Mesenchymal stem cell (in vitro differentiated cells and primary cell): ENCODE measurements at regions not wholly inside any gene's neighbourhood (a gene's known extent, or its start where the extent isn't known, plus 50 kb on each side); places are given as distances from the start of the nearest gene placed in this dataset.

Source experiments
- DNase-seq: peaks from one replicate; pipeline ENCODE4 v3.0.0-alpha.2; 2013
- H2AFZ ChIP-seq: one replicate; pipeline ENCODE4 v1.6.1; 2013; ENCODE audit warnings: low read depth, mild to moderate bottlenecking, control low read depth, inconsistent platforms, low read length, moderate library complexity
- H2AK5ac ChIP-seq: 2 replicates; pipeline ENCODE4 v1.6.1; 2013; ENCODE audit warnings: low read length, moderate library complexity, mild to moderate bottlenecking, inconsistent platforms; ENCODE audit not compliant: severe bottlenecking
- H2BK120ac ChIP-seq: one replicate; pipeline ENCODE4 v1.6.1; 2013; ENCODE audit warnings: low read depth, mild to moderate bottlenecking, inconsistent platforms, low read length, moderate library complexity
- H2BK12ac ChIP-seq, 2 experiments: one replicate each; pipeline ENCODE4 v1.6.1; 2013; ENCODE audit warnings: inconsistent platforms in 2 of 2, low read length in 2 of 2, mild to moderate bottlenecking in 2 of 2, moderate library complexity in 2 of 2, control low read depth in 1 of 2
- H2BK15ac ChIP-seq: one replicate; pipeline ENCODE4 v1.6.1; 2013; ENCODE audit warnings: mild to moderate bottlenecking, low read depth, inconsistent platforms; ENCODE audit not compliant: poor library complexity, severe bottlenecking
- H2BK5ac ChIP-seq: 2 replicates; pipeline ENCODE4 v1.6.1; 2013; ENCODE audit warnings: low read depth, mild to moderate bottlenecking, low read length, control low read depth, inconsistent platforms; ENCODE audit not compliant: poor library complexity, severe bottlenecking
- H3K14ac ChIP-seq, 2 experiments: one replicate each; pipeline ENCODE4 v1.6.1; 2013; ENCODE audit warnings: inconsistent platforms in 2 of 2, low read length in 2 of 2, control low read depth in 1 of 2, mild to moderate bottlenecking in 1 of 2, moderate library complexity in 1 of 2
- H3K18ac ChIP-seq, 2 experiments: one replicate each; pipeline ENCODE4 v1.6.1; 2013; ENCODE audit warnings: inconsistent platforms in 2 of 2, low read length in 2 of 2, control low read depth in 1 of 2, low read depth in 1 of 2, mild to moderate bottlenecking in 1 of 2
- H3K23ac ChIP-seq, 2 experiments: one replicate each; pipeline ENCODE4 v1.6.1; 2013; ENCODE audit warnings: inconsistent platforms in 2 of 2, low read length in 2 of 2, mild to moderate bottlenecking in 2 of 2, moderate library complexity in 2 of 2, control low read depth in 1 of 2
- H3K27ac ChIP-seq: 2 replicates; pipeline ENCODE4 v1.5.1; 2013; ENCODE audit warnings: mild to moderate bottlenecking, moderate library complexity, low read length, control low read depth, inconsistent platforms; ENCODE audit not compliant: poor library complexity, severe bottlenecking
- H3K27me3 ChIP-seq, 2 experiments: 2 replicates each; pipeline versions ENCODE4 v1.6.1 to v1.7.0; 2013; ENCODE audit warnings: low read length in 2 of 2, mild to moderate bottlenecking in 2 of 2, moderate library complexity in 2 of 2, control low read depth in 1 of 2, inconsistent platforms in 1 of 2; ENCODE audit not compliant: control insufficient read depth in 1 of 2, insufficient read depth in 1 of 2
- H3K36me3 ChIP-seq, 2 experiments: 2 replicates each; pipeline versions ENCODE4 v1.6.1 to v1.7.0; 2013; ENCODE audit warnings: low read length in 2 of 2, control low read depth in 1 of 2, inconsistent platforms in 1 of 2, low read depth in 1 of 2, mild to moderate bottlenecking in 1 of 2; ENCODE audit not compliant: insufficient read depth in 2 of 2, control insufficient read depth in 1 of 2
- H3K4ac ChIP-seq, 2 experiments: one replicate each; pipeline ENCODE4 v1.6.1; 2013; ENCODE audit warnings: inconsistent platforms in 2 of 2, low read length in 2 of 2, mild to moderate bottlenecking in 2 of 2, moderate library complexity in 2 of 2, control low read depth in 1 of 2, low read depth in 1 of 2
- H3K4me1 ChIP-seq: 2 replicates; pipeline ENCODE4 v1.6.1; 2013; ENCODE audit warnings: low read depth, low read length, control low read depth; ENCODE audit not compliant: control insufficient read depth, insufficient read depth
- H3K4me2 ChIP-seq: 2 replicates; pipeline ENCODE4 v1.6.1; 2013; ENCODE audit warnings: low read length, mild to moderate bottlenecking, inconsistent platforms; ENCODE audit not compliant: poor library complexity, severe bottlenecking
- H3K4me3 ChIP-seq, 2 experiments: 2 replicates each; pipeline versions ENCODE4 v1.5.1 to v1.7.0; 2013; ENCODE audit warnings: low read length in 2 of 2, mild to moderate bottlenecking in 2 of 2, control low read depth in 1 of 2, low read depth in 1 of 2; ENCODE audit not compliant: insufficient read depth in 1 of 2
- H3K79me1 ChIP-seq: replicated peaks from 2 replicates; pipeline ENCODE4 v1.6.1; 2013; ENCODE audit warnings: mild to moderate bottlenecking, control low read depth, low read length, inconsistent platforms; ENCODE audit not compliant: poor library complexity, severe bottlenecking
- H3K9ac ChIP-seq: 2 replicates; pipeline ENCODE4 v1.7.0; 2013; ENCODE audit warnings: mild to moderate bottlenecking, low read length, moderate library complexity
- H3K9me3 ChIP-seq: 2 replicates; pipeline ENCODE4 v1.7.0; 2013; ENCODE audit warnings: mild to moderate bottlenecking, low read length; ENCODE audit not compliant: control insufficient read depth
- H4K8ac ChIP-seq: one replicate; pipeline ENCODE4 v1.6.1; 2013; ENCODE audit warnings: inconsistent platforms, mild to moderate bottlenecking, low read length, moderate library complexity
- H4K91ac ChIP-seq: one replicate; pipeline ENCODE4 v1.6.1; 2013; ENCODE audit warnings: mild to moderate bottlenecking, low read length, inconsistent platforms
- WGBS: methylation state at CpG from one replicate; pipeline ENCODE4 v1.1.7; 2013; ENCODE audit warnings: mixed read lengths; 5-methylcytosine and 5-hydroxymethylcytosine counted together

DNA sequence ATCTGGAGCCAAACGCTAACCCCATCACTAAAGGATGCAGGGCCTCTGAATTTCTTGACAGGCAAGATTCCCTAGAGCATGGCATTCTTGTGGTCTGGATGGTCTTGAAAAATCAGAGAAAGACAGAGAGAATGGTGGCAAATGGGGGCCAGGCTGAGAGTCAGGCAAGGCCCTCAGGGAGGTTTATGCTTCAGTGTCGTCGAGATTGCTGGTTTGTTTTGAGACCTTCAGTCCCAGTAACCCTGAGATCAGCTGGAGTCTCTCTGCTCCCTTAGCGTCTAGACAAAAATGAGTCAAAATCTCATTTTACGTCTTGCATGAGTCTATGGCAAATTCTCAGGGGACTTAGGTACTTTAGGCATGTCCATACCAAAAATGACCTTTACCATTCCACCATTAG, 539.3 kb downstream of the SOX6 start:
- no peak overlapping the region for H4K8ac ChIP-seq
- H3K14ac ChIP-seq, result no peak overlapping the region
- no peak overlapping the region for H3K27ac ChIP-seq
- no peak overlapping the region for H2AFZ ChIP-seq
- H3K79me1 ChIP-seq, result no peaks in the 10 kb centered on the region
- H3K4ac ChIP-seq, result no peak overlapping the region
- no peaks in the 10 kb centered on the region for H3K4me1 ChIP-seq
- no peak overlapping the region for H2AK5ac ChIP-seq
- peaks cover 0 to 8% of the 10 kb centered on the region in 2 experiments for H3K27me3 ChIP-seq
- WGBS, result 98% methylated on average over 5 of the region's 5 CpGs
- H2BK15ac ChIP-seq, result peak overlapping the region; percentile 26
- no peak overlapping the region for H3K18ac ChIP-seq
- no peak overlapping the region for H3K4me2 ChIP-seq
- no peak overlapping the region for H3K4me3 ChIP-seq
- peaks cover 4% of the 10 kb centered on the region for H3K9me3 ChIP-seq
- no peak overlapping the region for H4K91ac ChIP-seq
- H3K9ac ChIP-seq, result peak overlapping the region; percentile 84
- peak overlapping the region in 1 of 2 experiments; percentile 54 for H2BK12ac ChIP-seq
- no peak for DNase-seq
- no peak overlapping the region for H2BK5ac ChIP-seq
- no peak overlapping the region for H2BK120ac ChIP-seq
- no peak overlapping the region for H3K23ac ChIP-seq
- no peaks in the 10 kb centered on the region for H3K36me3 ChIP-seq

DNA sequence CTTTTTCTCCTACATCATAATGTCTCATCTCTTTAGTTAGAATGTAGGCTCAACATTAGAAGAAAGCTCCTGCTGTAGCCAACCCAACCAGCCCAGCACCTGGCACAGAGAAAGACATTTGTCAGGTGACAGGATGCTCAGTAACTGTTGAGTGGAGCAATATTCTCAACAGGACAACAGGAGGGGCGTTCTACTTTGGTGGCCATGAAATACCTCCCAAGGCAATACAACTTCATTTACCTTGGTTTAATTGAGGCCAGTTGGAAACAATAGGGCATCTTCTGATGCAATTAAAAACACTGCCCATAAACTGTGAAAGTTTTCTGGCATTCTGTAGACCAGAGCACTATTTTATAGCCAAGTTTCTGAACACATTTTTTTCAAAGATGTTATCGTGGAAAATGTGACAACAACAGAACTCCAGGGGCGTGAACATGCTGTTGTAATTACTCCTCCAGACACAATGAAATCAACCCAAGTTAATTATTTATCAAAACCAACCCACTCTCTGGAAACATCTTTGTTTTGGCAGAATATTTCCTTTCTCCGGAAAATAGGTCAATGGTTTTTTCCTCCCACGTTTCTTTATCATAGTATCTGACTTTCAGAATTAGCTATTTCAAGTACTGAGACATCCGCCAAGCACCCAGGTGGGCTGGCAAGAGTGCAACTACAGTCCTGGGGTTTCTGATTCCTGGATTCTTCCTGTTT, 538.1 kb downstream of the SOX6 start:
- H2AK5ac ChIP-seq, result no peak overlapping the region
- no peak overlapping the region for H2BK15ac ChIP-seq
- no peak overlapping the region for H3K14ac ChIP-seq
- 94% methylated on average over 6 of the region's 6 CpGs for WGBS
- H3K27ac ChIP-seq, result no peak overlapping the region
- H3K9me3 ChIP-seq, result peaks cover 4% of the 10 kb centered on the region
- no peak overlapping the region for H2BK5ac ChIP-seq
- H2BK120ac ChIP-seq, result no peak overlapping the region
- H3K4me3 ChIP-seq, result no peak overlapping the region
- H2BK12ac ChIP-seq, result no peak overlapping the region
- no peak overlapping the region for H4K8ac ChIP-seq
- no peaks in the 10 kb centered on the region for H3K79me1 ChIP-seq
- H3K27me3 ChIP-seq, result peaks cover 0 to 8% of the 10 kb centered on the region in 2 experiments
- H3K4me2 ChIP-seq, result no peak overlapping the region
- H3K9ac ChIP-seq, result no peak overlapping the region
- no peak overlapping the region for H3K23ac ChIP-seq
- no peak overlapping the region for H3K4ac ChIP-seq
- H3K36me3 ChIP-seq, result no peaks in the 10 kb centered on the region
- H3K4me1 ChIP-seq, result no peaks in the 10 kb centered on the region
- H2AFZ ChIP-seq, result no peak overlapping the region
- H3K18ac ChIP-seq, result no peak overlapping the region
- DNase-seq, result no peak
- H4K91ac ChIP-seq, result no peak overlapping the region

DNA sequence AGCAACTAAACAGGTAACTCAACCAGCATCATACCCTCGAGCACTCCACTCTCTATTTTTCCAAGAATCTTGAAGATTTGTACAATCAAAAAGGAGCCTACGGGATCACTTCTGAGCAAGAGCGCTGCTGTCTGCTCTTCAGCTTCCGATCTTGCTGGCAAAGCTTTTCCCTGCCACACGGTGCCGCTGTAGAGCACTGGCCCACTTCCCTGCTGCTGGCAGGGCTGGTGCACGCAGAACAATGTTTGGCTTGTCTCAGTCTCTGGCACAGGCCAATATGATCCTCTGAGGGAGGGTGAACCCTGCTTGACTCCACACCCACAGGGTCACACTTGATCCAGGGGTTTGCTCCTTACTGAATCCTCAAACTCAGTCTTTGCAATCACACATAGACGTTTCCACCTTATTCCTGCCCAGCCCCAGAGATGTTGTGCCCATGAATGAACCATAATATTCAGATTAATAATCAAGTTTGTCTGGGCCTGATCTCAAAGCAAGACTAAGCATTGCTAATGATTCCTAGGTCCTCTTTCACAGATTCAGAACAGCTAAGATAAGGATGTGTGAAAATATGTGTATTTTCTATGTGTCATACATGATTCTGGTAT, 536.6 kb downstream of the SOX6 start:
- WGBS, result 23% methylated on average over 8 of the region's 8 CpGs
- Histone ChIP-seq H3K4me3 (no peak overlapping the region), H2BK120ac (no peak overlapping the region), H4K91ac (no peak overlapping the region), H2BK15ac (no peak overlapping the region), H3K79me1 (no peaks in the 10 kb centered on the region), H2AFZ (no peak overlapping the region), H4K8ac (peak overlapping the region; percentile 35), H2BK5ac (no peak overlapping the region), H3K18ac (peak overlapping the region in 1 of 2 experiments; percentile 41), H3K36me3 (no peaks in the 10 kb centered on the region), H3K27ac (no peak overlapping the region), H3K23ac (no peak overlapping the region), H3K4me2 (no peak overlapping the region), H2AK5ac (no peak overlapping the region), H3K4ac (no peak overlapping the region), H3K14ac (no peak overlapping the region), H3K9me3 (peaks cover 4% of the 10 kb centered on the region), H3K9ac (no peak overlapping the region), H3K4me1 (no peaks in the 10 kb centered on the region), H3K27me3 (peaks cover 0 to 8% of the 10 kb centered on the region in 2 experiments), H2BK12ac (peak overlapping the region in 1 of 2 experiments; percentile 49)
- peak; percentile 42 for DNase-seq

DNA sequence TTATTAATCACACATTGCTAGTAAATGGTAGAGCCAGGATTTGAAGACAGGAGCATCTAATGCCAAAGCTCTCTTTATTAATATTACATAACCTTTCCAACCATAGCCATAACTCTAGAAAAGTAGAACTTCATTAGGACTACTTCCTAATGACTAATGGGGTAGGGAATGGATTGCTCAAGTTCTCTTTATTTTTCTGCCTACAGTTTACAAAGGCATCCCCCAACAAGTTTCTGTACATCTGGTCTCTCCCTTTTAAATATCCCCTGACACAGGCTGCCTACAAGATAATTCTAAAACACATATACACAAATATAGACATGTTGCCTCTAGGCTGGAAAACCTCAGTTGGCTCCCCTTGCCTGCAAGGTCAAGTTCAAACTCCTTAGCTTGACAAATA, 534.9 kb downstream of the SOX6 start:
- H3K4me3 ChIP-seq, result no peak overlapping the region
- no peak overlapping the region for H2BK120ac ChIP-seq
- H3K27ac ChIP-seq, result no peak overlapping the region
- peak; percentile 55 for DNase-seq
- H2AK5ac ChIP-seq, result no peak overlapping the region
- H3K18ac ChIP-seq, result no peak overlapping the region
- H3K23ac ChIP-seq, result no peak overlapping the region
- H4K8ac ChIP-seq, result no peak overlapping the region
- no peak overlapping the region for H2AFZ ChIP-seq
- peaks cover 4% of the 10 kb centered on the region for H3K9me3 ChIP-seq
- no peak overlapping the region for H2BK5ac ChIP-seq
- H3K79me1 ChIP-seq, result no peaks in the 10 kb centered on the region
- no peak overlapping the region for H3K4ac ChIP-seq
- no peak overlapping the region for H3K14ac ChIP-seq
- no peak overlapping the region for H3K9ac ChIP-seq
- H4K91ac ChIP-seq, result no peak overlapping the region
- peaks cover 0 to 8% of the 10 kb centered on the region in 2 experiments for H3K27me3 ChIP-seq
- no peak overlapping the region for H2BK12ac ChIP-seq
- no peak overlapping the region for H2BK15ac ChIP-seq
- H3K4me1 ChIP-seq, result no peaks in the 10 kb centered on the region
- H3K36me3 ChIP-seq, result no peaks in the 10 kb centered on the region
- H3K4me2 ChIP-seq, result no peak overlapping the region
